ENCODE measurements at regions not wholly inside any gene's neighbourhood (a gene's known extent, or its start where the extent isn't known, plus 50 kb on each side); places are given as distances from the start of the nearest gene placed in this dataset.

GRCh38 chr6:74467533-74468215 is 738.2 kb downstream of the COL12A1 start:
- Histone ChIP-seq H3K4me3 (ENCODE audit: low read depth, low read length) (no peak overlapping the region), H3K36me3 (replicated peaks) (no peaks in the 10 kb centered on the region), H3K27me3 (replicated peaks) (no peaks in the 10 kb centered on the region), H3K27ac (no peak overlapping the region)
- in situ Hi-C loops (cut with HindIII; ENCODE audit: low pct_ligation_motif_present, low sequenced_read_pairs), result no loop called here
- TF ChIP-seq CTCF (IDR thresholded peaks at IDR 0.05; ENCODE audit: low read depth, low read length, missing control alignments), result no peak
- no peak for DNase-seq

GRCh38 chr6:74466572-74466971 is 739.3 kb downstream of the COL12A1 start:
- no peak overlapping the region for H3K27ac ChIP-seq
- H3K36me3 ChIP-seq (replicated peaks), result no peaks in the 10 kb centered on the region
- no peak for DNase-seq
- no peaks in the 10 kb centered on the region for H3K27me3 ChIP-seq (replicated peaks)
- TF ChIP-seq CTCF (IDR thresholded peaks at IDR 0.05; ENCODE audit: low read depth, low read length, missing control alignments), result no peak
- in situ Hi-C loops (cut with HindIII; ENCODE audit: low pct_ligation_motif_present, low sequenced_read_pairs), result no loop called here
- no peak overlapping the region for H3K4me3 ChIP-seq (ENCODE audit: low read depth, low read length)

GRCh38 chr6:74459260-74459659 is 746.6 kb downstream of the COL12A1 start:
- no peaks in the 10 kb centered on the region for H3K27me3 ChIP-seq (replicated peaks)
- H3K4me3 ChIP-seq (ENCODE audit: low read depth, low read length), result no peak overlapping the region
- no peak for DNase-seq
- no peaks in the 10 kb centered on the region for H3K36me3 ChIP-seq (replicated peaks)
- H3K27ac ChIP-seq, result no peak overlapping the region
- no peak for TF ChIP-seq CTCF (IDR thresholded peaks at IDR 0.05; ENCODE audit: low read depth, low read length, missing control alignments)
- in situ Hi-C loops (cut with HindIII; ENCODE audit: low pct_ligation_motif_present, low sequenced_read_pairs), result no loop called here

- in situ Hi-C loops (cut with HindIII; ENCODE audit: low pct_ligation_motif_present, low sequenced_read_pairs), result no loop called here
- Histone ChIP-seq H3K4me3 (ENCODE audit: low read depth, low read length) (no peak overlapping the region), H3K27me3 (replicated peaks) (no peaks in the 10 kb centered on the region), H3K27ac (no peak overlapping the region), H3K36me3 (replicated peaks) (no peaks in the 10 kb centered on the region)
- TF ChIP-seq CTCF (IDR thresholded peaks at IDR 0.05; ENCODE audit: low read depth, low read length, missing control alignments), result no peak
- DNase-seq, result peak; percentile 7
Observed at GRCh38 chr6:74458536-74458935, 747.3 kb downstream of the COL12A1 start.

- TF ChIP-seq CTCF (IDR thresholded peaks at IDR 0.05; ENCODE audit: low read depth, low read length, missing control alignments), result no peak
- in situ Hi-C loops (cut with HindIII; ENCODE audit: low pct_ligation_motif_present, low sequenced_read_pairs), result no loop called here
- H3K27me3 ChIP-seq (replicated peaks), result no peaks in the 10 kb centered on the region
Observed at GRCh38 chr6:74455786-74456185, 750.1 kb downstream of the COL12A1 start.

GRCh38 chr6:74451953-74452352 is 753.9 kb downstream of the COL12A1 start:
- in situ Hi-C loops (cut with HindIII; ENCODE audit: low pct_ligation_motif_present, low sequenced_read_pairs), result no loop called here
- DNase-seq, result no peak
- H3K36me3 ChIP-seq (replicated peaks), result no peaks in the 10 kb centered on the region
- no peak overlapping the region for H3K27ac ChIP-seq
- TF ChIP-seq CTCF (IDR thresholded peaks at IDR 0.05; ENCODE audit: low read depth, low read length, missing control alignments), result no peak
- H3K4me3 ChIP-seq (ENCODE audit: low read depth, low read length), result no peak overlapping the region
- H3K27me3 ChIP-seq (replicated peaks), result no peaks in the 10 kb centered on the region

More at GRCh38 chr6:74455786-74456185, 750.1 kb downstream of the COL12A1 start:
- H3K4me3 ChIP-seq (ENCODE audit: low read depth, low read length), result no peak overlapping the region
- H3K27ac ChIP-seq, result no peak overlapping the region
- no peaks in the 10 kb centered on the region for H3K36me3 ChIP-seq (replicated peaks)
- no peak for DNase-seq
